ENCODE measurements at regions not wholly inside any gene's neighbourhood (a gene's known extent, or its start where the extent isn't known, plus 50 kb on each side); places are given as distances from the start of the nearest gene placed in this dataset.
A peak's percentile ranks its signal among the peaks of the same experiment; 100 is the strongest.
"Not testable (repeated sequence)": the region's sequence is repeated elsewhere in the genome, so short reads cannot be mapped to it uniquely, and the experiment has no call there.

GRCh38 chr5:106691701-106692100, 979.0 kb downstream of the EFNA5 start:
- no peak for DNase-seq

- DNase-seq = no peak
Measured at GRCh38 chr5:106690585-106690984, 980.2 kb downstream of the EFNA5 start.

GRCh38 chr5:106680330-106680729, 990.4 kb downstream of the EFNA5 start:
- DNase-seq = no peak

GRCh38 chr5:106677057-106677456, 993.7 kb downstream of the EFNA5 start:
- no peak for DNase-seq

GRCh38 chr5:106675687-106676086, 995.0 kb downstream of the EFNA5 start:
- no peak for DNase-seq

GRCh38 chr5:106673941-106674340, 996.8 kb downstream of the EFNA5 start:
- DNase-seq = no peak

- no peak for DNase-seq
Measured at GRCh38 chr5:106661866-106662265, 1008.9 kb downstream of the EFNA5 start.

- DNase-seq = no peak
Measured at GRCh38 chr5:106660681-106661080, 1010.1 kb downstream of the EFNA5 start.

GRCh38 chr5:106658150-106658549, 1012.6 kb downstream of the EFNA5 start:
- no peak for DNase-seq

- DNase-seq = no peak
Measured at GRCh38 chr5:106656821-106657220, 1013.9 kb downstream of the EFNA5 start.

GRCh38 chr5:106649031-106649430, 1021.7 kb downstream of the EFNA5 start:
- no peak for DNase-seq

- no peak for DNase-seq
Measured at GRCh38 chr5:106648401-106648800, 1022.3 kb downstream of the EFNA5 start.

- no peak for DNase-seq
Measured at GRCh38 chr5:106646106-106646505, 1024.6 kb downstream of the EFNA5 start.

GRCh38 chr5:106640511-106640910, 1030.2 kb downstream of the EFNA5 start:
- DNase-seq = no peak

- DNase-seq = no peak
Measured at GRCh38 chr5:106639488-106639887, 1031.2 kb downstream of the EFNA5 start.

GRCh38 chr5:106637275-106637674, 1033.5 kb downstream of the EFNA5 start:
- DNase-seq = no peak

- DNase-seq = no peak
Measured at GRCh38 chr5:106634375-106634774, 1036.4 kb downstream of the EFNA5 start.

- no peak for DNase-seq
Measured at GRCh38 chr5:106633825-106634224, 1036.9 kb downstream of the EFNA5 start.

GRCh38 chr5:106628456-106628855, 1042.3 kb downstream of the EFNA5 start:
- not testable (repeated sequence) for DNase-seq

GRCh38 chr5:106610041-106610440, 1060.7 kb downstream of the EFNA5 start:
- DNase-seq = peak; percentile 13

GRCh38 chr5:106601620-106602019, 1069.1 kb downstream of the EFNA5 start:
- peak; percentile 15 for DNase-seq

- no peak for DNase-seq
Measured at GRCh38 chr5:106600803-106601202, 1069.9 kb downstream of the EFNA5 start.

- DNase-seq = no peak
Measured at GRCh38 chr5:106595864-106596263, 1074.9 kb downstream of the EFNA5 start.

- DNase-seq = no peak
Measured at GRCh38 chr5:106584268-106584667, 1086.5 kb downstream of the EFNA5 start.

- DNase-seq = no peak
Measured at GRCh38 chr5:106578736-106579135, 1092.0 kb downstream of the EFNA5 start.
